HG03196 (cell line): ENCODE measurements at regions not wholly inside any gene's neighbourhood (a gene's known extent, or its start where the extent isn't known, plus 50 kb on each side); places are given as distances from the start of the nearest gene placed in this dataset.

Source experiments
- ATAC-seq: cut with Tn5 transposase; IDR thresholded peaks from one replicate; pipeline ENCODE4 v1.9.1; 2021; ENCODE audit not compliant: unreplicated experiment

- ATAC-seq, result no peak
These were observed 425.1 kb downstream of the RAB28 start for GRCh38 chr4:13059019-13059418.

GRCh38 chr4:13056630-13057189 lies 427.4 kb downstream of the RAB28 start:
- no peak for ATAC-seq

GRCh38 chr4:13054420-13054970 lies 429.6 kb downstream of the RAB28 start:
- no peak for ATAC-seq

GRCh38 chr4:13047591-13047990 lies 436.5 kb downstream of the RAB28 start:
- no peak for ATAC-seq

- ATAC-seq, result no peak
These were observed 447.3 kb downstream of the RAB28 start for GRCh38 chr4:13036841-13037240.

- no peak for ATAC-seq
These were observed 451.2 kb downstream of the RAB28 start for GRCh38 chr4:13032936-13033335.

- ATAC-seq, result no peak
These were observed 459.7 kb downstream of the RAB28 start for GRCh38 chr4:13024147-13025105.

- ATAC-seq, result no peak
These were observed 476.2 kb downstream of the RAB28 start for GRCh38 chr4:13007802-13008470.

- ATAC-seq, result no peak
These were observed 490.2 kb downstream of the RAB28 start for GRCh38 chr4:12993923-12994322.

GRCh38 chr4:12987284-12987683 lies 496.9 kb downstream of the RAB28 start:
- ATAC-seq, result no peak

- no peak for ATAC-seq
These were observed 504.3 kb downstream of the RAB28 start for GRCh38 chr4:12979797-12980196.

- ATAC-seq, result no peak
These were observed 505.8 kb downstream of the RAB28 start for GRCh38 chr4:12978310-12978709.

GRCh38 chr4:12975511-12975910 lies 508.6 kb downstream of the RAB28 start:
- ATAC-seq, result no peak

- ATAC-seq, result no peak
These were observed 510.6 kb downstream of the RAB28 start for GRCh38 chr4:12973522-12973921.

- no peak for ATAC-seq
These were observed 515.8 kb downstream of the RAB28 start for GRCh38 chr4:12968345-12968744.

- no peak for ATAC-seq
These were observed 517.4 kb downstream of the RAB28 start for GRCh38 chr4:12966726-12967125.

- ATAC-seq, result no peak
These were observed 518.8 kb downstream of the RAB28 start for GRCh38 chr4:12965334-12965733.

- no peak for ATAC-seq
These were observed 520.2 kb downstream of the RAB28 start for GRCh38 chr4:12963912-12964311.

GRCh38 chr4:12963291-12963690 lies 520.8 kb downstream of the RAB28 start:
- no peak for ATAC-seq

GRCh38 chr4:12961713-12962112 lies 522.4 kb downstream of the RAB28 start:
- ATAC-seq, result no peak

- no peak for ATAC-seq
These were observed 525.7 kb downstream of the RAB28 start for GRCh38 chr4:12958436-12958835.

- ATAC-seq, result no peak
These were observed 527.0 kb downstream of the RAB28 start for GRCh38 chr4:12957108-12957507.
